ENCODE measurements at regions not wholly inside any gene's neighbourhood (a gene's known extent, or its start where the extent isn't known, plus 50 kb on each side); places are given as distances from the start of the nearest gene placed in this dataset.
"Not testable (repeated sequence)": the region's sequence is repeated elsewhere in the genome, so short reads cannot be mapped to it uniquely, and the experiment has no call there.

- TF ChIP-seq, protein P1, sequence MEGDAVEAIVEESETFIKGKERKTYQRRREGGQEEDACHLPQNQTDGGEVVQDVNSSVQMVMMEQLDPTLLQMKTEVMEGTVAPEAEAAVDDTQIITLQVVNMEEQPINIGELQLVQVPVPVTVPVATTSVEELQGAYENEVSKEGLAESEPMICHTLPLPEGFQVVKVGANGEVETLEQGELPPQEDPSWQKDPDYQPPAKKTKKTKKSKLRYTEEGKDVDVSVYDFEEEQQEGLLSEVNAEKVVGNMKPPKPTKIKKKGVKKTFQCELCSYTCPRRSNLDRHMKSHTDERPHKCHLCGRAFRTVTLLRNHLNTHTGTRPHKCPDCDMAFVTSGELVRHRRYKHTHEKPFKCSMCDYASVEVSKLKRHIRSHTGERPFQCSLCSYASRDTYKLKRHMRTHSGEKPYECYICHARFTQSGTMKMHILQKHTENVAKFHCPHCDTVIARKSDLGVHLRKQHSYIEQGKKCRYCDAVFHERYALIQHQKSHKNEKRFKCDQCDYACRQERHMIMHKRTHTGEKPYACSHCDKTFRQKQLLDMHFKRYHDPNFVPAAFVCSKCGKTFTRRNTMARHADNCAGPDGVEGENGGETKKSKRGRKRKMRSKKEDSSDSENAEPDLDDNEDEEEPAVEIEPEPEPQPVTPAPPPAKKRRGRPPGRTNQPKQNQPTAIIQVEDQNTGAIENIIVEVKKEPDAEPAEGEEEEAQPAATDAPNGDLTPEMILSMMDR (conservative IDR thresholded peaks at IDR 0.05), result no peak
- H3K27ac ChIP-seq, result no peak overlapping the region
Measured at GRCh38 chr22:25407226-25407858, 157.1 kb upstream of the GRK3 start.

GRCh38 chr22:25407859-25408229, 156.6 kb upstream of the GRK3 start:
- TF ChIP-seq, protein P1 (conservative IDR thresholded peaks at IDR 0.05), result no peak

GRCh38 chr22:25409240-25409639, 155.2 kb upstream of the GRK3 start:
- no peak overlapping the region for H3K27ac ChIP-seq
- TF ChIP-seq, protein P1 (conservative IDR thresholded peaks at IDR 0.05), result no peak

More at GRCh38 chr22:25407859-25408229, 156.6 kb upstream of the GRK3 start:
- H3K27ac ChIP-seq, result no peak overlapping the region

DNA sequence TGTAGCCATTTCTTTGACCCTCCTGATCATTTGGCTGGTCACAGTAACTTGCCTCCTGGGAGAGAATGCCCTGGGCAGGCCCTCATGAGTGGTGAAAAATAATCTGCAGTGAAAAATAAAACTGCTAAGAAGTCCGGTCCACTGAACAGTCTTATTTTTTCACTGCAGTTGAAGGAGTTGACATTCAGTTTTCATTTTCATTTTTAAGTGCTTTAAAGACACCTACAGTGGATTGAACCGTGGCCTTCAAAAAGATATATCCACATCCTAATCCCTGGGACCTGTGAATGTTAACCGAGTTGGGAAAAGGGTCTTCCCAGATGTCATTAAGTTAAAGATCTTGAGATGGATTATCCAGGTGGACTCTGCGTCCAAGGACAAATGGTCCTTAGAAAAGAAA, 153.6 kb upstream of the GRK3 start:
- TF ChIP-seq, protein P1 (conservative IDR thresholded peaks at IDR 0.05), result no peak
- no peak overlapping the region for H3K27ac ChIP-seq

DNA sequence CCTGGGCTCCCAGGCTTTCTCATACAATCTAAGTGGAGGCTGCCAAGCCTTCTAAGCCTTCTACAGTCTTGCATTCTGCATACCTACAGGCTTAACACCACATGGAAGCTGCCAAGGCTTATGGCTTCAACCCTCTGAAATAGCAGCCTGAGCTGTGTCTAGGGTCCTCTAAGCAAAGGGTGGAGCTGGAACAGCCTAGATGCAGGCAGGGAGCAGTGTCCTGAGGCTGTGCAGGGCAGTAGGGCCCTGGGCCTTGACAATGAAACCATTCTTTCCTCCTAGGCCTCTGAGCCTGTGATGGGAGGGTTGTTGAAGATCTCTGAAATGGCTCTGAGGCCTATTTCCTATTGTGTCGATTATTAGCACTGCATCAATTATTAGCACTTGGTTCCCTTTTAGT, 150.9 kb upstream of the GRK3 start:
- TF ChIP-seq, protein P1 (conservative IDR thresholded peaks at IDR 0.05), result no peak
- H3K27ac ChIP-seq, result no peak overlapping the region

DNA sequence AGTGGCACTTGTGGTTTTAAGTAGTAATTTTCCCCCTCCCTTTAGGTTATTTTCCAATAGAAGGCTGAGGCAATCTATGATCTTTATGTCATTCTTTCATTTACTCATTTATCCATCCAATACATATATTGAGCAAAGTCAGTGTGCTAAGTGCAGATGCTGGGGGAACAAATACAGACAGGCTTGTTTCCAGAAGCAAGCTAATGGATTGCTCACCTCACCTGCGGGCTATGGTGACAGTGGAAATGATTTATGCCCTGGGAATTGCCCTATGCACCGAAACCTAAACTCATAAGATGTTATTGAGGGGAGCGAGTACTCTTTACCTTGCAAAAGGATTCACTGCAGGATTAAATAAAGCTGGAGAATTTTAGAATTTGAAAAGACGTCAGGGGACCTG, 148.7 kb upstream of the GRK3 start:
- H3K27ac ChIP-seq, result not testable (repeated sequence)

- H3K27ac ChIP-seq, result peak overlapping the region; percentile 36
Measured at GRCh38 chr22:25417826-25418225, 146.6 kb upstream of the GRK3 start.

DNA sequence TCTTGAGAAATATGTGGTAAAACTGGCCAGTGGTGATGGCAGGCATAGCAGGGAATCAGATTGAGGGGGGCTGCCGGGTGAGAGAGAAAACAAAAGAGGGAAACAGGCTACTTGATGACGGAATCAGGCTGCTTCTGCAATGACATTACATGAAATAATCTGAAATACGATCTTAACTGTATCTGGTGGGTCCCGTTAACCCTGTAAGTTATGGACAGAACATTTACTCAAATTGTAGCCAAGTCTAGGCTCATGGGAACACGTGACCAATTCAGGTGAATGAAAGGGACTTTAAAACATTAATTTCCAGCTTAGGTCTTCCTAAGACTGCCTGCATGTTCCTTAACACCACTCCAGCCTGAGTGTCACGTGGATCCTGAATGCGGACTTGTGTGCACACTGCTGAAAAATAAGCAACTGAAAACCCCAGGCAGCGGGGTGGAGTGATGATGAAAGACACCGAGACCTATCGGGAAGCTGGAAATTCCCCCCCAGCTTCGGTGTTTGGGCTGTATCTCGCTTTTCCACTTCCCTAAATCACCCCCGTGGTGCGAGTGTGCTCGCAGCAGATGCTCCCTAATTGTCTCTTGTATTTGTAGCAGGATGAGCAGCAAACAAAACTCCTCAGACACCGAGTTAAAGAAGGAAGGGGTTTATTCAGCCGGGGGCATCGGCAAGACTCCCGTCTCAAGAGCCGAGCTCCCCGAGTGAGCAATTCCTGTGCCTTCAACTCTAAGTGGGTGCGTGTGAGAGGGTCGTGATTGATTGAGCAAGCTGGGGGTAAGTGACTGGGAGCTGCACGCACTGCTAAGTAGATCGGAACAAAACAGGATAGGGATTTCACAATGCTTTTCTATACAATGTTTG, 145.0 kb upstream of the GRK3 start:
- no peak overlapping the region for H3K27ac ChIP-seq
- TF ChIP-seq, protein P1 (conservative IDR thresholded peaks at IDR 0.05), result no peak

DNA sequence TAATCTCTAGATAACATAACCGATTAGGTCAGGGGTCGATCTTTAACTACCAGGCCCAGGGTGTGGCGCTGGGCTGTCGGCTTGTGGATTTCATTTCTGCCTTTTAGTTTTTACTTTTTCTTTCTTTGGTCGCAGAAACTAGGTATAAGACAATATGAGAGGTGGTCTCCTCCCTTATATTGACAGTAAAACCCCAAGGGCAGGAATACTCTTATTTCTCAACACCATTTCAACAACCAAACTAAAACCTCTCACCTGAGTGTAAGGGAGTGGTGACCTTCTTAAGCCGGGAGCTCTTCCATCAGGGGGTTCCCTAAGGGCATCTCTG, 144.4 kb upstream of the GRK3 start:
- H3K27ac ChIP-seq, result not testable (repeated sequence)
